ENCODE measurements at regions not wholly inside any gene's neighbourhood (a gene's known extent, or its start where the extent isn't known, plus 50 kb on each side); places are given as distances from the start of the nearest gene placed in this dataset.
A peak's percentile ranks its signal among the peaks of the same experiment; 100 is the strongest.

- DNase-seq = no peak
These were observed 228.7 kb upstream of the CRY1 start for GRCh38 chr12:107322063-107322462.

DNA sequence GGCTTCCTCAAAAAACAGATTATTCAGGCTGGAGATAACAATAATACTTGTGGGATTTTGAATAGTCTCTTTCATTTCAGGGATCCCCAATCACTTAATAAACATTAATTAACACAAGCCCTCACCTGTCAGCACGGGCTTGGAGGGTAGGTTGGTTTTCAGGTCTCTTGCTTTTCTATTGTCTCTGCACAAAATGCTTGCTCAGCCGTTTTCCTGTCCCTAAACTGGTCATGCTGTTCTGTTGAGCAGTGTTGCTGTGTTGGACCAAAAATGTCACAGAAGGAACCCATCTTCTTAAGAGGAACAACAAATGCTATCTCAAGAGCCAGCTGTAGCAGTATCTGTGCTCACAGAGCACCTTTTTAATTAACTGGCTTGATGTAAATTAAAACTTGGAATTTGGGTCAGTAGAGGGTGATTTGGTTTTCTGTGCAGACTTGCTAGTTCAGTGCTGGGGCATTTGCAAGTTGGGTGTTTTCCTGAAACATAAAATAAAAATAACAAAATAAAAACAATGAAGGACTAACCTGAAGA is 231.8 kb upstream of the CRY1 start:
- DNase-seq = peak; percentile 82

GRCh38 chr12:107326237-107326636 is 232.9 kb upstream of the CRY1 start:
- DNase-seq = no peak

- DNase-seq = no peak
These were observed 234.4 kb upstream of the CRY1 start for GRCh38 chr12:107327651-107328182.

- DNase-seq = no peak
These were observed 235.2 kb upstream of the CRY1 start for GRCh38 chr12:107328442-107329133.

GRCh38 chr12:107329569-107330324 is 236.4 kb upstream of the CRY1 start:
- no peak for DNase-seq

DNA sequence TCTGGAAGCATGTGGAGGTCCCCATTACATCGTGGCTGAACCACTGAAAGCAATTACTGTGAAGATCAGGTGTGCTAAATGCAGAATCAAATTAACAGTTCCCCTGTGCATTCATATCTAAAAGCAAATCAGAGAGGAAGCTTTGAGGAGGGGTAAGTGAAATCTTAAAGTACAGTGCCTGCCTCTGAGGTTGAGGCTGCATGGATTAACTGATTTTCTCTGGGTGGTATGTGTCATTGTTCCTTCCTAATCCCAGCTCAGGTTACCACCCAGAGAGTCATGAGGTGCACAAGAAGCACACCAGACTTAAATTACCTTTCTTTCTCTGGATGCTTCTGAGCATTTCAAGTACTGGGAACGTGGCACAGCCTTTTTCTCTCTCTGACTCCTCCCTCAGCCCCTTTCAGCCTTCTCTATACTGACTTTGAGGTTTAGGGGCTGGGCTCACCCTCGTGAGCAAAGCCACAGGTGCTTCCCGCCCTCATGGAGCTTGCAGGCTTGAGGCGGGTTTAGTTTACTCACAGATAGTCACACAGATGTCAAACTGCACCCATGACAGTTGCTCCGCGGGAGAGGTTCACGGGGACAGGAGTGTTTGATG is 237.6 kb upstream of the CRY1 start:
- DNase-seq = no peak

DNA sequence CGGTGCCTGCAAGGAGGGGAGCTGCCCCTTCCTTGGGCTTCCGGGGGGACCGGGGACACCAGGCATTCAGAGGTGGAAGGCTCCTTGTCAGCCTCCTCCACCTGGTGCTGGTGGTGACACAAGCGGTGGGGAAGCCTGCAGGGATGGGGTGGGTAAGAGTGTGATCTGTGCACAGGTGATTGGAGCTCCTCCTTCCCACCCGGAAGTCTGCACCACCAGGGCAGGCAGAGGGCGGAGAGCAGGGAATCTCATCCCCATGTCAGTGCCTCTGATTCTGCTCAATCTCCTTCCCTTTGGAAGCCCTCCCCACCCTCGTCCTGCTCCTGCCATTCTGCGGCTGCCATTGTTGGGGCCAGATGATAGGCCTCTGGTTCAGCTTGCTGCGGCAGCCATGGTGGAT is 238.1 kb upstream of the CRY1 start:
- no peak for DNase-seq

- no peak for DNase-seq
These were observed 238.6 kb upstream of the CRY1 start for GRCh38 chr12:107331912-107332311.

DNA sequence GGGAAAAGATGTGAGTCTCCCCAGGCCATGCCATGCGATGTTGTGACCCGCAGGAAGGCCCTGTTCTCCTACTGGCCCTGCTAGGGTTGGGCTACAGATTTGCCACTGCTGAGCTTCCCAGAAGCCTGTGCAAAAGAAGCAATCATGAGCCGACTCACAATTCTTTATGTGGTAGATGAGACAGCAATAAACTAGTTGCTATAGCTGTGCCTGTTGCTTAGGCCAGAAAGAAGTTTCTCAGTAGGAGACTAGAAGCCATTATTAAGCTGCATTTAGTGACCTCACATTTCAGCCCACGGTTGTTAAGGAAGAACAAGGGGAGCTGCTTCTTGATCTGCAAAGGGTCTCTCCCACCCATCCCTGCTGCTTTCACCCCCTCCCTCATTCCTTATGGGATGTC is 239.4 kb upstream of the CRY1 start:
- no peak for DNase-seq

- no peak for DNase-seq
These were observed 242.6 kb upstream of the CRY1 start for GRCh38 chr12:107335802-107336570.

GRCh38 chr12:107336695-107337094 is 243.3 kb upstream of the CRY1 start:
- DNase-seq = peak; percentile 23

GRCh38 chr12:107337346-107338095 is 244.2 kb upstream of the CRY1 start:
- DNase-seq = no peak

DNA sequence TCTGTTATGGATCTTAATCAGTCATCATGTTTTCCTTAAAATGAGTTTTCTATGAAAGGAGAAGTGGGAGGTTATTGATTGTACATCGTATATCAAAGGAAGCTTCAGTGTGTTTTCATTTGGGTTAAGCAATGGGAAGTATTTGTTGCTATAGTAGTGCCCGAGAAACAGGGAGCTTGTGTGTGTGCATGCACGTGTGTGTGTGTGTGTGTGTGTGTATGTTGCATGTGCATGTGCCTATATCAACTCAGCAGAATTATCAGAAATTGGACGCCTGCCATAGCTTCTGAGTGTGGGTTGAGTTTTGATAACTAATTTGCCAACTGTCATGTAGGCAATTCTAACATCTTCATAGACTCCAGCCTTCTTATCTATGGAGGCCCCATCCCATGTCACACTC is 246.1 kb upstream of the CRY1 start:
- no peak for DNase-seq

GRCh38 chr12:107339932-107340331 is 246.6 kb upstream of the CRY1 start:
- DNase-seq = no peak

DNA sequence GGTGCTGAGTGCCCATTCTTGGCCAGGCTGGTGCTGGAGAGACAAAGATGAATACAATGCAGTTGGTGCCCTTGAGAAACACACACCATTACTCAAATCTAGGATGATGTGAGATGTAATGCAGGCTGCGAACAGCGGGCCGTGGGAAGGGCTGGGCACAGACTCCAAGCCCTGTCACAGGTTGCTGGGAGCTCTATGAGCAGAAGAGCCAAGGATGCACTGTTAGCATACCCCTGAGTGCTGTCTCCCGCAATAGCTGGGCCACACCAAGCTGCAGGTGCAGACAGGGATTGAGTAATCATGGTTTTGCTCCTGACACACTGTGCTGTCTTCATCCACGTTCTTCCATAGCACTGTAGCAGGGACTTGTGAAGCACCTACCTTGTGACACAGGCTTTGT is 247.5 kb upstream of the CRY1 start:
- DNase-seq = no peak

- no peak for DNase-seq
These were observed 250.9 kb upstream of the CRY1 start for GRCh38 chr12:107344035-107344808.

- no peak for DNase-seq
These were observed 253.9 kb upstream of the CRY1 start for GRCh38 chr12:107347261-107347660.

GRCh38 chr12:107349008-107349747 is 255.8 kb upstream of the CRY1 start:
- peak; percentile 41 for DNase-seq

DNA sequence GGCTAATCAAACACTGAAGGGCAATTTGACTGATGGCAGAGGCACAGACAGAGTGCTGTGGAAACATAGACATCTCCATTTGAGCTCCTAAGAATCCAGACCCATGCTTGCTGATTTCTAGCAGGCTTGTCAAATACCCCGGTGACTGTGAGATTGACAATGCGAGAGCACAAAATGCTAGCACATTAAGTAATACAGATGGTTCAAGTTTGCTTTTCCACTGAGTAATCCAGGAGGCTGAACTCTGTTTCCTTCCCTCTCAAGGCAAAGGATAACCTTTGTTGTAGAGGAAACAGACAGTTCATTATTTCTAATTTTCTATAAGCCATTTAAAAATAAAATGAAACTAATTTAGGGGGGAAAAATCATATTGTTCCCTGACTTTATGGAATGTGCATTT is 256.5 kb upstream of the CRY1 start:
- DNase-seq = no peak

DNA sequence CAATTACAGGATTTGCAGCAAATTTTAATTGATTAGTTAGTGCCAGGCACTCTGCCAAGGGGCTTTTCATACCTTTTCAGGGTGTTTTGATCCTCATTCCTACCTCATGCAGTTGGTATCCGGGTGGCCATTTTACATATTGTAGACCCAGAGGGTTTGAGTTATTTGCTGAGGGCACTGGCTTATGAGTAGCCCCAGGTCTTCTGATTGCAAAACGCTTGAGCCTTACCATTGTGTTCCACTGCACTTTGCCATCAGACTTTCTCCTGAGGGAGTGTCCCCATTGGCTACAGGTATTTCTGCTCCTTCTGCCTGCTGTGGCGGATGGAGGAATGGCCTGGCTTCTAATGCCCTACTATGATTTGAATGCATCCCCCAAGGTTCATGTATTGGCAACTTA is 257.8 kb upstream of the CRY1 start:
- no peak for DNase-seq

All from NCI-H146 (cell line).